ENCODE measurements at regions not wholly inside any gene's neighbourhood (a gene's known extent, or its start where the extent isn't known, plus 50 kb on each side); places are given as distances from the start of the nearest gene placed in this dataset.

DNA sequence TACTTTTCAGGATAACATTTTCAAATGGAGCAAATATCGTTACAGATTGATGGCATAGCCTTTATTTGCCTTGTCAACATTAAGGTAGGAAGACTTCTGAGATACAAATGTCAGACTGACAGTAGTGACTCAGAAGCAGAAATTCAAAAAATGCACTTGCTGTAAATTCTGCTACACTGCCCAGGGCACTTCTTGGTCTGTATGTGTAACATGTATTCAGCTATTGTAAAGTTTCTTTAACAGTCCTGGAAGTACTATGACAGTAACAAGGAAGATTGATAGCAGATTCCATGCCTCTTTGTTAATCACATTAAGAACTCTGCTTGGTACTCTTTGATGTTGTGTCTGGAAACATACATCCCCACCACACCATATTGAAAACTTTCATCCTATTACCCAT lies 69.6 kb upstream of the PCDH18 start:
- TF ChIP-seq MAFK (IDR thresholded peaks at IDR 0.05; ENCODE audit: low read depth, low read length) = no peak
- TF ChIP-seq MXI1 (IDR thresholded peaks at IDR 0.05; ENCODE audit: borderline replicate concordance, low read depth, low read length) = no peak
- TF ChIP-seq RAD21 (IDR thresholded peaks at IDR 0.05; ENCODE audit: low read length) = no peak
- TF ChIP-seq, protein P1, sequence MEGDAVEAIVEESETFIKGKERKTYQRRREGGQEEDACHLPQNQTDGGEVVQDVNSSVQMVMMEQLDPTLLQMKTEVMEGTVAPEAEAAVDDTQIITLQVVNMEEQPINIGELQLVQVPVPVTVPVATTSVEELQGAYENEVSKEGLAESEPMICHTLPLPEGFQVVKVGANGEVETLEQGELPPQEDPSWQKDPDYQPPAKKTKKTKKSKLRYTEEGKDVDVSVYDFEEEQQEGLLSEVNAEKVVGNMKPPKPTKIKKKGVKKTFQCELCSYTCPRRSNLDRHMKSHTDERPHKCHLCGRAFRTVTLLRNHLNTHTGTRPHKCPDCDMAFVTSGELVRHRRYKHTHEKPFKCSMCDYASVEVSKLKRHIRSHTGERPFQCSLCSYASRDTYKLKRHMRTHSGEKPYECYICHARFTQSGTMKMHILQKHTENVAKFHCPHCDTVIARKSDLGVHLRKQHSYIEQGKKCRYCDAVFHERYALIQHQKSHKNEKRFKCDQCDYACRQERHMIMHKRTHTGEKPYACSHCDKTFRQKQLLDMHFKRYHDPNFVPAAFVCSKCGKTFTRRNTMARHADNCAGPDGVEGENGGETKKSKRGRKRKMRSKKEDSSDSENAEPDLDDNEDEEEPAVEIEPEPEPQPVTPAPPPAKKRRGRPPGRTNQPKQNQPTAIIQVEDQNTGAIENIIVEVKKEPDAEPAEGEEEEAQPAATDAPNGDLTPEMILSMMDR (conservative IDR thresholded peaks at IDR 0.05; ENCODE audit: low read depth, low read length) = no peak
- no peak for TF ChIP-seq POLR2A (IDR thresholded peaks at IDR 0.05; ENCODE audit: low read depth, low read length)
- no peak for TF ChIP-seq SMC3 (IDR thresholded peaks at IDR 0.05; ENCODE audit: low read depth, low read length)
- no peak for TF ChIP-seq CHD1 (IDR thresholded peaks at IDR 0.05; ENCODE audit: low read depth, low read length)
- TF ChIP-seq MAZ (IDR thresholded peaks at IDR 0.05; ENCODE audit: borderline replicate concordance, low read depth, low read length) = no peak
- no peak for TF ChIP-seq BHLHE40 (IDR thresholded peaks at IDR 0.05; ENCODE audit: low read depth, low read length)
- TF ChIP-seq FOS (IDR thresholded peaks at IDR 0.05; ENCODE audit: low read depth, low read length) = no peak
- TF ChIP-seq, protein P2, sequence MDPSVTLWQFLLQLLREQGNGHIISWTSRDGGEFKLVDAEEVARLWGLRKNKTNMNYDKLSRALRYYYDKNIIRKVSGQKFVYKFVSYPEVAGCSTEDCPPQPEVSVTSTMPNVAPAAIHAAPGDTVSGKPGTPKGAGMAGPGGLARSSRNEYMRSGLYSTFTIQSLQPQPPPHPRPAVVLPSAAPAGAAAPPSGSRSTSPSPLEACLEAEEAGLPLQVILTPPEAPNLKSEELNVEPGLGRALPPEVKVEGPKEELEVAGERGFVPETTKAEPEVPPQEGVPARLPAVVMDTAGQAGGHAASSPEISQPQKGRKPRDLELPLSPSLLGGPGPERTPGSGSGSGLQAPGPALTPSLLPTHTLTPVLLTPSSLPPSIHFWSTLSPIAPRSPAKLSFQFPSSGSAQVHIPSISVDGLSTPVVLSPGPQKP (IDR thresholded peaks at IDR 0.05; ENCODE audit: borderline replicate concordance, low read depth, low read length) = no peak
- TF ChIP-seq CEBPB (IDR thresholded peaks at IDR 0.05; ENCODE audit: low read depth, low read length) = no peak
- TF ChIP-seq RFX5 (IDR thresholded peaks at IDR 0.05; ENCODE audit: low read depth, low read length) = no peak
- TF ChIP-seq NFE2L2 (IDR thresholded peaks at IDR 0.05; ENCODE audit: low read depth, low read length) = no peak

All from IMR-90 (cell line).